Activated T-cell treated with anti-CD3 and anti-CD28 coated beads, Interleukin-2, amount 50 U/mL, for 72 hours (primary cell): ENCODE measurements at regions not wholly inside any gene's neighbourhood (a gene's known extent, or its start where the extent isn't known, plus 50 kb on each side); places are given as distances from the start of the nearest gene placed in this dataset.
A peak's percentile ranks its signal among the peaks of the same experiment; 100 is the strongest.

ENCODE experiments used
- ATAC-seq, 2 donors: fragments of 150-1000 bp; cut with Tn5 transposase; replicated peaks in 1 of 2; 2 replicates each; pipeline ENCODE4 v1.10.0; 2021; ENCODE audit warnings: moderate library complexity in 2 of 2, mild to moderate bottlenecking in 1 of 2
- DNase-seq, 2 donors: peaks; one replicate each; pipeline ENCODE4 v3.0.0; 2021 to 2022; ENCODE audit warnings: mixed read lengths in 1 of 2
- H3K27ac Mint-ChIP-seq: one replicate; pipeline ENCODE4 v1.8.0; 2022; ENCODE audit warnings: mild to moderate bottlenecking, moderate library complexity, mixed read lengths
- H3K27me3 Mint-ChIP-seq: one replicate; pipeline ENCODE4 v1.8.0; 2022; ENCODE audit warnings: low read depth, mixed read lengths
- H3K36me3 Mint-ChIP-seq, 2 donors: one replicate each; pipeline ENCODE4 v1.8.0; 2022; ENCODE audit warnings: mixed read lengths in 2 of 2, mild to moderate bottlenecking in 1 of 2; ENCODE audit not compliant: insufficient read depth in 2 of 2
- H3K4me1 Mint-ChIP-seq: one replicate; pipeline ENCODE4 v1.8.0; 2022; ENCODE audit warnings: low read depth, mixed read lengths
- H3K4me3 Mint-ChIP-seq, 2 donors: one replicate each; pipeline ENCODE4 v1.8.0; 2022; ENCODE audit warnings: mild to moderate bottlenecking in 2 of 2, mixed read lengths in 2 of 2, moderate library complexity in 2 of 2
- H3K9me3 Mint-ChIP-seq, 2 donors: one replicate each; pipeline ENCODE4 v1.8.0; 2022; ENCODE audit warnings: mixed read lengths in 2 of 2

- DNase-seq (no peak), ATAC-seq (no peak)
- peaks cover 0 to 4% of the 10 kb centered on the region in 2 donors for H3K36me3 Mint-ChIP-seq
- H3K4me1 Mint-ChIP-seq = no peaks in the 10 kb centered on the region
- no peaks in the 10 kb centered on the region for H3K27me3 Mint-ChIP-seq
- no peak overlapping the region for H3K4me3 Mint-ChIP-seq
- H3K27ac Mint-ChIP-seq = no peak overlapping the region
- H3K9me3 Mint-ChIP-seq = peaks cover 2 to 3% of the 10 kb centered on the region in 2 donors
Observed at GRCh38 chr13:40409278-40409677, 257.2 kb downstream of the FOXO1 start.

- DNase-seq (no peak), ATAC-seq (no peak)
- peaks cover 0 to 4% of the 10 kb centered on the region in 2 donors for H3K36me3 Mint-ChIP-seq
- no peaks in the 10 kb centered on the region for H3K4me1 Mint-ChIP-seq
- peaks cover 2 to 3% of the 10 kb centered on the region in 2 donors for H3K9me3 Mint-ChIP-seq
- H3K27ac Mint-ChIP-seq = no peak overlapping the region
- H3K4me3 Mint-ChIP-seq = no peak overlapping the region
- no peaks in the 10 kb centered on the region for H3K27me3 Mint-ChIP-seq
Observed at GRCh38 chr13:40410315-40410714, 256.1 kb downstream of the FOXO1 start.

GRCh38 chr13:40420160-40420740 lies 246.2 kb downstream of the FOXO1 start:
- ATAC-seq = no peak
- H3K27me3 Mint-ChIP-seq = no peaks in the 10 kb centered on the region
- no peak for DNase-seq
- H3K4me1 Mint-ChIP-seq = peaks cover 32% of the 10 kb centered on the region
- H3K4me3 Mint-ChIP-seq = peak overlapping the region in 1 of 2 donors; percentile 28
- H3K36me3 Mint-ChIP-seq = peaks cover 8 to 12% of the 10 kb centered on the region in 2 donors
- no peak overlapping the region for H3K27ac Mint-ChIP-seq
- peaks cover 6 to 15% of the 10 kb centered on the region in 2 donors for H3K9me3 Mint-ChIP-seq

GRCh38 chr13:40422588-40423235 lies 243.7 kb downstream of the FOXO1 start:
- DNase-seq = peak; percentile 17 to 27
- peaks cover 4 to 5% of the 10 kb centered on the region in 2 donors for H3K36me3 Mint-ChIP-seq
- H3K4me1 Mint-ChIP-seq = peaks cover 34% of the 10 kb centered on the region
- peak; percentile 74 to 86 for ATAC-seq
- H3K4me3 Mint-ChIP-seq = peak overlapping the region in 1 of 2 donors; percentile 6
- peak overlapping the region; percentile 4 for H3K27ac Mint-ChIP-seq
- H3K27me3 Mint-ChIP-seq = no peaks in the 10 kb centered on the region
- peaks cover 6 to 10% of the 10 kb centered on the region in 2 donors for H3K9me3 Mint-ChIP-seq

GRCh38 chr13:40428354-40428753 lies 238.1 kb downstream of the FOXO1 start:
- H3K36me3 Mint-ChIP-seq = no peaks in the 10 kb centered on the region

GRCh38 chr13:40429706-40430545 lies 236.5 kb downstream of the FOXO1 start:
- Mint-ChIP-seq H3K4me3 (no peak overlapping the region), H3K9me3 (no peaks in the 10 kb centered on the region), H3K27me3 (no peaks in the 10 kb centered on the region), H3K36me3 (no peaks in the 10 kb centered on the region), H3K4me1 (peaks cover 40% of the 10 kb centered on the region), H3K27ac (no peak overlapping the region)
- no peak for DNase-seq
- no peak for ATAC-seq

More at GRCh38 chr13:40428354-40428753, 238.1 kb downstream of the FOXO1 start:
- no peak overlapping the region for H3K4me3 Mint-ChIP-seq
- no peaks in the 10 kb centered on the region for H3K27me3 Mint-ChIP-seq
- H3K4me1 Mint-ChIP-seq = peaks cover 26% of the 10 kb centered on the region
- no peak for DNase-seq
- ATAC-seq = no peak
- H3K9me3 Mint-ChIP-seq = no peaks in the 10 kb centered on the region
- no peak overlapping the region for H3K27ac Mint-ChIP-seq

- H3K27ac Mint-ChIP-seq = peak overlapping the region; percentile 0
- no peak for DNase-seq
- no peaks in the 10 kb centered on the region for H3K27me3 Mint-ChIP-seq
- peak overlapping the region in 1 of 2 donors; percentile 9 for H3K4me3 Mint-ChIP-seq
- H3K36me3 Mint-ChIP-seq = no peaks in the 10 kb centered on the region
- ATAC-seq = peak; percentile 25 to 70
- H3K4me1 Mint-ChIP-seq = peaks cover 46% of the 10 kb centered on the region
- H3K9me3 Mint-ChIP-seq = no peaks in the 10 kb centered on the region
Observed at GRCh38 chr13:40432018-40432978, 234.1 kb downstream of the FOXO1 start.

GRCh38 chr13:40433001-40433400 lies 233.4 kb downstream of the FOXO1 start:
- Mint-ChIP-seq H3K4me3 (no peak overlapping the region), H3K27me3 (no peaks in the 10 kb centered on the region), H3K36me3 (no peaks in the 10 kb centered on the region), H3K9me3 (no peaks in the 10 kb centered on the region), H3K27ac (no peak overlapping the region), H3K4me1 (peaks cover 47% of the 10 kb centered on the region)
- ATAC-seq (no peak), DNase-seq (no peak)

- Mint-ChIP-seq H3K27ac (no peak overlapping the region), H3K27me3 (no peaks in the 10 kb centered on the region), H3K36me3 (no peaks in the 10 kb centered on the region), H3K9me3 (no peaks in the 10 kb centered on the region), H3K4me3 (no peak overlapping the region), H3K4me1 (peaks cover 53% of the 10 kb centered on the region)
- DNase-seq (peak; percentile 21 to 24), ATAC-seq (peak in 1 of 2 donors; percentile 38)
Observed at GRCh38 chr13:40433577-40433976, 232.9 kb downstream of the FOXO1 start.

GRCh38 chr13:40434516-40435397 lies 231.7 kb downstream of the FOXO1 start:
- ATAC-seq (no peak), DNase-seq (no peak)
- H3K36me3 Mint-ChIP-seq = no peaks in the 10 kb centered on the region
- H3K27ac Mint-ChIP-seq = peak overlapping the region; percentile 1
- peaks cover 65% of the 10 kb centered on the region for H3K4me1 Mint-ChIP-seq
- H3K27me3 Mint-ChIP-seq = no peaks in the 10 kb centered on the region
- H3K4me3 Mint-ChIP-seq = peak overlapping the region in 1 of 2 donors; percentile 8
- no peaks in the 10 kb centered on the region for H3K9me3 Mint-ChIP-seq

GRCh38 chr13:40438022-40438680 lies 228.3 kb downstream of the FOXO1 start:
- Mint-ChIP-seq H3K9me3 (no peaks in the 10 kb centered on the region), H3K4me3 (peak overlapping the region; percentile 54 to 84), H3K27me3 (no peaks in the 10 kb centered on the region), H3K27ac (peak overlapping the region; percentile 55), H3K36me3 (no peaks in the 10 kb centered on the region), H3K4me1 (peaks cover 55% of the 10 kb centered on the region)
- DNase-seq (peak; percentile 12 to 25), ATAC-seq (peak; percentile 62 to 76)
